HG02623 (cell line): ENCODE measurements at regions not wholly inside any gene's neighbourhood (a gene's known extent, or its start where the extent isn't known, plus 50 kb on each side); places are given as distances from the start of the nearest gene placed in this dataset.

Experiments used
- ATAC-seq: cut with Tn5 transposase; IDR thresholded peaks from one replicate; pipeline ENCODE4 v1.9.1; 2021; ENCODE audit warnings: moderate library complexity; ENCODE audit not compliant: unreplicated experiment

DNA sequence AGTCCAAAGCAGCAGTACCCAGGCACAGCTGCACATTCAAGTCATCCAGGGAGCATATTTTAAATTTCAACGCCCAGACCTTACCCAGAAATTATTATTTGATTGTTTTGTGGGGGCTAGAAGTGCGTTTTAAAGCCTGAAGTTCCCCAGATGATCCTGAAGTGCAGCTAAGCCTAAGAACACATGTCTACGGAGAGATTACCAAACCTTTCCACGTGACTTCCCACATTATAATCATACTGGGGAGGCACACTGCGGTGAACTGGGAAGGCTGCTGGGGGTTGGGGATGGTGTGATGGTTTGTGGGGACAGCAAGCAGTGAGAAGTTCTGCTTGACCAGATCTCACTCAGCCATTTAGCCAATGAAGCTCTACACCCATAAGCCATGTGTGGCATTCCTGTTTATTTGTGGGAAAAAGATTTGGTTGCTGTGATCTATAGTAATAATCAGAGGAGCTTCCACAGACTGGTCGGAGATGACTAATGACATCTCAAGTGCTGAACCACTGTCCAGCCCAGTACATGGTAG is 93.4 kb upstream of the CDH6 start:
- no peak for ATAC-seq

DNA sequence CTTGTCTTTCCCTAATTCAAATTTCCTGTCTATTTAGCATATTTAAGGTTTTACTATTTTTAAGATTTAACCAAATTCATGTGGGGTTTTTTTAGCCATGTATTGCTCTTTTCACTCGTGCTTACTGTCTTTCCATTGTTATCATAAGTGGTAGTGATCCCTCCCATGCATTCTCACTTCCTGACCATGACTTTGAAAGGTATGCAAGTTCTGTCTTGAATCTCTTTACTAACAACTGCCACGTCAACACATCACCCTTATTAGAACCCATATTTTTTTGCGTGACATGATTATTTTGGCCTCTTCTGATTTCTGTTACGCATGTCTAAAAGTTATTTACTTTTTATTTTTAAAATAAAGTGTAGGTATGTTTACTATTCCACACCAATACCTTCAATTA is 94.7 kb upstream of the CDH6 start:
- no peak for ATAC-seq

DNA sequence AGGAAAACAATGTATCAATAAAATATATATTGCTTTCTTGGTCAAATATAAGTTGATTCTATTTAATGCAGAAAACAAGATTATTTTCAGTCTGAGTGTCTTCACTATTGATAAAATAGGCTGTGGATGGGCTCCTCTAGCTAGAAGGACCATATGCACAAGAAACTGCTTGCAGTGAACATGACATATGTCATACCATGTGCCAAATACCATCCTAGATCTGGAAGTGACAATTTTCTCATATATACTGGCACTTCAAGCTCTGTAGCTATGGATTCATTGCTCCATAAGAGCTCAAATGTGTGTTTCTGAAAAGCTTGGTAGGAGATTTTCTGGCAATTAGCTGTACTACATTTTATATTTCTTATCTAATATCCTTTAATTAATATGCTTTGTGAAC is 95.6 kb upstream of the CDH6 start:
- ATAC-seq = no peak

DNA sequence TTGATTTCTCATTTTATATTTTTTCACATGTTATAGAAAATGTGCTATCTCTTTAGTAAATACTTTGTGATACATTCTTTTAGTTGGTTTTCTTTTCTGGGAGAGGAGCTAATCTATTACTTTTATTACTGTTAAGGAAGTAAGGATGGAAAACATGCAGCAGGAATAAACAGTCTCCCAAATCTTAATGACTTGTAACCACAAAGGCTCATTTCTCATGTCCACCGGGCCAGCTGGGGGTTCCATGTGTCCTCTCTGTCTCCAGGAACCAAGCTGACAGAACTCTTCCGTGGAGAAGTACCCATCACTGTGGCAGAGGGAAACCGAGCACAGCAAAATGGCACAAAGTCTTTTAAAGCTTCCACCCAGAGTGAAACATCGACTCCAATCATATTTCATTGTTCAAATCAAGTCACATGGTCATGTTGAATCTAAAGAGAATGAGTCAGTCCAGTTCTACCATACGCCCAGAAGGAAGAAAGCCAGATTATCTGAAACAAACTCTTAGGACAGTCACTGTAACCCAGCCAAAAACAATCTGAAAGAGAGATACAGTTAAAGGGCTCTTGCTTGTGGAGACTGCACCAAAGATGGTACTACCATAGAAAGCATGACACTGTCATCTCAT is 97.1 kb upstream of the CDH6 start:
- no peak for ATAC-seq

DNA sequence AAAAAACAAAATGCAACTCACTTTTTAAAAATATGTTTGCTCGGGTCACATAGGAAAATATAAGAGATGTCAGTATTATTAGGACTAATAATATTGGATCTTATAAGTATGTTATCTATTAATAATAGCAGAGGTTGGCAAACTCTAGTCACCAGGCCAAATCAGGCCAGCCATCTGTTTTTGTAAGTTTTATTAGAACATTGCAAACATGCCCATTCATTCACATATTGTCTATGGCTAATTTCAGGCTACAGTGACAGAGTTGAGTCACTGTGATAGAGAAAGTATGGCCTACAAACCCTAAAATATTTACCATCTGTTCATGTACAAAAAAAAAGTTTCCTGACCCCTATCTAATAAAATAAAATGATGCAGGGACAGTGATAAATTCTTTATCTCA is 97.7 kb upstream of the CDH6 start:
- no peak for ATAC-seq

DNA sequence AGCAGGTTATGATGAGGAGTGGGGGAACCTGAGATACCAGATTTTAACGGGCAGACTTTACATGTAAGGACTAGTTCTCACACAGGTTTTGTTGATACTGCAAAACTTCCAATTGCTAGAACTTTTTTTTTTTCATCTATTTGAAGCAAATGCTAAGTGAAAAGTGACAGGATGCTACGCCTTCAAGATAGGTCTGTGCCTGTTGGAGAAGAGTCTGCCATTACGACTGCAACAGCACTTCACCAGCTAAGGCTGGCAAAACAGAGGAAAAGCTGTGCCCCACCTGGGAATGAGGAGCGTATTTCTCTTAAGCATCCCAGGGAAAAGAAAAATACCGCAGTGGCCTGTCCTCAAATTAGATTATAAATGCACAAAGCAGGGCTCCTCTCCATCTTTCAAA is 102.0 kb upstream of the CDH6 start:
- ATAC-seq = no peak

DNA sequence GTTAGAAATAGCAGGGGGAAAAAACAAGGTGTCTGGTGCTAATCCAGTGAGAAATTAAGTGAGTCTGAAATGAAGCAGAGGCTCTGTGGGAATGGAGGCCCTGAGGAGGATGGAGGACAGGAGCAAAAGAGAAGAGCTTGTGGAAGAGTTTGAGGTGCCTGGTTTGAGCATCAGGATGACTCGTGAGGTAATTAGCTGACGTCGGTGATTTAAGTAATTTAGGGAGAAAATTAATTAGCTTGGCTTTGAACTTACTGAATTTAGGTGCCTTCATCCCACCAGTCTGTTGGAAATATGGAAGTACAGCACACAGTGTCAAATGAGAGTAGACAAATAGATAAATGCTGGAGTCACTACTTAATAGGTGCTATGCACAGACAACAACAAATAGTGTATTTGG is 103.0 kb upstream of the CDH6 start:
- ATAC-seq = no peak

DNA sequence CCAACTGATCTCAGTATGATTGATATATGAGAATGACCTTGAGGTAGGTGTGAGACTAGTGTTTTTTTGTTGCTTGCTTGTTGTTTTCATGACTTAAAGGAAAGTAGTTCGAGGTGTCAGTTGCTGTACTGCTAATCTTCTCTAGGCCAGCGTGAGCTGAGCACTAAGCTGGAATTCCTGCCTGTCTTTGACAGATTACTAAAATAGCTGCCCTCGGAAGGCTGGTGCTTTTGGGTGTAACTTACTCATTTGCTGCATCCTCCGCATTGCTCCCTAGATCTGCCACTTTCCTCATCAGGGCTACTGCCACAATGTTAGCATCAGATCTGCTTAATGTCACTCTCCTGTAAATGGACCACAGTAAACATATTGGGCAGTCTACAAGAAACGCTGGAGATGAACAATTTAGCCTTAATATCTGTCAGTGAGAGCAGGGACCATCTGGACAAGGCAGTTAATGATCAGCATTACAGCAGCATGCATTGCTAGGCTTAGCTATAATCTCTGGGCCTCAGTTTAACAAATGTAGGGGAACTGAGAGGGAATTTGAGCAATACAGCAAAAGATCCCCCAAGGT is 106.6 kb upstream of the CDH6 start:
- ATAC-seq = no peak

DNA sequence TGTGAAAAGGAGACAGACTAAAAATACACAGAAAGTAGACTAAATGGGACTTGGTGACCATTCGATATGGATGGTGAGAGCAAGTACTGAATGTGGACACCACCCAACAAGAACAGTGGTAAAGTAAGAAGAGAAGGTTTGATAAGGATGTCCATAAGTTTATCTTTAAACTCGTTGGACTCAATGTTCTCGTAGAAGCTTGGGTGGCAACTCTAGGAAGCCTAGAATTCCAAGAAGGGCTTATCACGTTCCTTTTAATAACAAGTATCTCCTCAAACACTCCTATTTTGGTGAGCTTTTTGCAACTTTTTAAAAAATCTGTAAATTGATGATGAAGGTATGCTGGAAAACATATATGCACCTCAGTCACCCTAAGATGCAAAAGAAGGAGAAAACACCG is 108.6 kb upstream of the CDH6 start:
- ATAC-seq = no peak

DNA sequence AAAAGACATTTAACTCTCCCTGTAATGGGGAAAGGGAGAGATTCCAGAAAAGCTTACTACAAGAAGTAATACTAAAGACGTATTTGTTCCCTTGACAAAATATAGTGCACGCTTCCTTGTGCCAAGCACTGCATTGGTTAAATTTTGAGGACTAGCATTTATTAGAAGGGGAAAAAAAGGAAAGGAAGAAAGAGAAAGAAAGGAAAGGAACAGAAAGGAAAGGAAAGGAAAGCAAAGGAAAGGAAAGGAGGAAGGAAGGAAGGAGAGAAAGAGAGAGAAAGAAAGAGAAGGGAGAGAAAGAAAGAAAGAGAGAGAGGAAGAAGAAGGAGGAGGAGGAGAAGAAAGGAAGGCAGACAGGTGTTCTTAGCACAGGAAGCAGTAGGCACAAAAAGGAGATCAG is 110.1 kb upstream of the CDH6 start:
- no peak for ATAC-seq

DNA sequence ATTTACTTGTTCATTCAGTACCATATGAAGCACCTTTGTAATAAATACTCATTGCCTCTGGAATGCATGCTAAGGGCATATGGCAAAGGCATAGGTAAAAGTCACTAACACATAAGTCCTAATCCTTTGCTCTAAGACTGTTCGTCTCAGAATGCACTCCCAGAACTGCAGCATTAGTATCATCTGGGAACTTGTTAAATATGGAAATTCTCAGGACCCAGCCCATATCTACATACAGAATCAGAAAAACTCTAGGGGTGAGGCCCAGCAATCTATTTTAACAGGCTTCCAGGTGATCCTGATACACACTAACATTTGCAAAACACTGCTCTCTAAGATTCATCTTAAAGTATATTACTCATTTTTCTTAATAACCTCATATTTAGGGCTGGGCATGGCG is 113.8 kb upstream of the CDH6 start:
- ATAC-seq = no peak

DNA sequence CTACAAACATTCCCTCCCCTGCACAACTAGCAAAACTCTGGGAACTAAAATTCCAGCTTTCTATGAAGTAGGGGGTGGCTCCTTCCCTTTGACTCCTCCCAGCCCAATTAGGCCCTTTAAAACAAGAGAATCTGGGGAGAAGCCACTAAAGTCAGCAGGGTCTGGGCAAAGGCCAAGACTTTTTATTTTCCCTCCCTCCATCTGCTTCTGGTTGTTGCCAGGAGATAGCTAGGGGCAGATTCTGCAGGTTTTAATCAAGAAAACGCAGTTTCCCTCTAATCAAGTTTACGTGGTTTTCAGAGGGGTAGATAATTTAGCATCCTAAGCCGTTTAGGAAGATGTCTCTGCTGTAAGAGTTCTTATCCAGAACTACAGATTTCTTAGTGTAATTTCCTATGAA is 114.5 kb upstream of the CDH6 start:
- no peak for ATAC-seq

DNA sequence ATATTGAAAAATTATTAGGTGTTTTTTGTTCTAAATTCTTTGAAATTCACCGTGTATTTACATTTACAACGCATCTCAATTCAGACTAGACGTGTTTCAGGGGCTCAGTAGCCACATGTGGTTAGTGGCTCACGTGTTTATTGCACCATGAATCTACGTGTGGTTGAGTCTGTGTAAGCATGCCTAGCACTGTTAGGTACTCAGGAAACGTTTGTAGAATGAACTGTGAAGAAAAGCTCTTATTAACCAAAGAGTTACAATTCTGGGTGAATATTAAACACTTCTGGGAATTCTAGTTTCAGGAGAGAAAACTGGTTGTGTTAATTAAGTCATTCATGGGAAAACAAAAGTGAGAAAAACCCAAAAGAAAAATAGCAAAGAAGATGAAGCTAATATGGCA is 117.5 kb upstream of the CDH6 start:
- no peak for ATAC-seq

DNA sequence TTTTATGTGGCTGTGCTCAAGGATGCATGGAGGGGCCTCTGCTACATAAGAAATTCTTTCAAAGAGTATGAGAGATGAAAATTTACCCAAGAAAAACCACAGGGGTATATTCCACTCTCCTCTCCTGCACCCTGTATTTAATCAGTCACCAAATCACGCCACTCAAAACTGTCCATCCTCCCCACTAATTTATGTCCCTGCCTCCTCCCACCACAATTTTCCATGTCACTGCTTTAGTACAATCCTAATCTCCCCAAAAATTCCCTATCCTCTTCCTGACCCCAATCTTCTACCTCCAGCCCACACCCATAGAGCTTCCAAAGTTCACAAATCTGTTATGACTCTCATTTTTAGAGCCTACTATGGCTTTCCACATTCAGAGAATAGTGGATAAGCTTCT is 125.2 kb upstream of the CDH6 start:
- ATAC-seq = no peak

DNA sequence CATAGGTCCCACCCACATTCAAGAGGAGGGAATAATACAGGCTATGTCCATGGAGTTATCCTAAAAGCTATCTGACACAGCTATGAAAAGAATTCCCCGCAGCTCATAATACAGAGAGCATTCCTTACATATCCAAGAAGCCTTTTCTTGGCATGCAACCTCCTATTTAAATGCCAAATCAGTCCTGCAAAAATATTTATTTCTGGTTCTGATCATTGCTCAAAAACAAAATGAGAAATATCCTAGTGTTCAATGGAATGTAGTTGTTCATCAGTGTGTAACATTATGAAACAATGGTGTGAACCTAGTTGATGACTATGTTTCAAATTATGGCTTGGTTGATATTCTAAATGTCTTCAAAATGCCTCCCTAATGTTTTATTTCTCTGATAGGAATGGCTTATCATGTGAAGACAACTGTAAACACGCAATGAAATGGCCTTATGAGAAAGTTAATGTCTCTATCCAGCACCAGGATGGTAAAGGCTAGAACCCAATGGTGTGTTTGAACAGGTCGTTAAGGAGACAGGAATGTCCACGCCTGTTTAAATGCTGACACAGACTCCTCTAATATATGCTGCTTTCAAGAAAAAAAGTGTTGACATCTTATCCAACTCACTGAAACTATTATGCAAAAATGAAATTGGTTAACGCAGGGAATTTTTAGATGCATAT is 126.7 kb upstream of the CDH6 start:
- no peak for ATAC-seq

DNA sequence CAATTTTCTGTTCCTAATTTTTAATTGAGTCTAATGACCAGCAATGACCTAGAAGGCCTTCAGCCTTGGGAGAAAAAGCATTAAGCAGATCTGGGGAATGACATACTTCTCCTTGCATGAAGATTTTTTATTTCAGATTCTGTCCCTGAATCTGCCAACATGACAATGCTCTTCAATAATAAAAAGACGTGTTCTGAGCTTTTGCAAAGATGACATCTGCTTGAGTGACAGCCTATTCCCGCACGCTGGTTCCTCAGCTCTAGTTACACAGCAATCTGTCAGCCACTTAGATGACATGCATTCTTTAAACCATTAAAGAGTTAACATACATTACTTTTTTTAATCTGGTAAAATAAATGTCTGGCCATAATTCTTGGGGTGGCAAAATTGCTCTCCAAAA is 129.3 kb upstream of the CDH6 start:
- ATAC-seq = no peak

DNA sequence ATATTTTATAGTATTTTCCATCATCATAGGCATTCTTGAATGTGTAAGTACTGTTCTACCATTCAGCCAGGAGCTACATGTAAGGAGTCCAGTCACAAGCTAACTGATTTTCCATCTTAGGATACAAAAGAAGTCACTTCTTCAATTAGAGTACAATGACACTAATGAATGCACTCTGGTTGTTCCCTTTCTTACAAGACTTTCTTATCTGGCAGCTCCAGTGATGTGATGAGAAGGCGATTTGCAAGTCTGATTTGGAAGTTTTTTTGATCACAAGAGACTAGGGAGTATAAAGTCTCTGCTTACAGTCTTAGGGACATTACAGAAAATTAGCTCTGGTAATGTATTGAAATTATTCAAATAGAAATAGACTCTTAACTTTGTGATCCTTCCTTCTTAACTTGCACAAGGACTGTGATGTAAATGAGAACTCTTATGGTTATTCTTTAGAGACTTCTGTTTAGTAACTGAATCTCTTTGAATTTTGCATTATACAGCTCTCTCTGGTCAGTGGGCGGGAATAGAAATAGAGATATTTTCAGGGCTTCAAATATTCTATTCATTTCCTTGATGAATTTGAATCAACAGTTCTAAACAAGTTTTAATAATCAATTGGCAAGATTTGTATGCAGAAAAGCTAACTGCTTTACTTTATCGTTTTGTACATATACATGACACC is 130.4 kb upstream of the CDH6 start:
- no peak for ATAC-seq

DNA sequence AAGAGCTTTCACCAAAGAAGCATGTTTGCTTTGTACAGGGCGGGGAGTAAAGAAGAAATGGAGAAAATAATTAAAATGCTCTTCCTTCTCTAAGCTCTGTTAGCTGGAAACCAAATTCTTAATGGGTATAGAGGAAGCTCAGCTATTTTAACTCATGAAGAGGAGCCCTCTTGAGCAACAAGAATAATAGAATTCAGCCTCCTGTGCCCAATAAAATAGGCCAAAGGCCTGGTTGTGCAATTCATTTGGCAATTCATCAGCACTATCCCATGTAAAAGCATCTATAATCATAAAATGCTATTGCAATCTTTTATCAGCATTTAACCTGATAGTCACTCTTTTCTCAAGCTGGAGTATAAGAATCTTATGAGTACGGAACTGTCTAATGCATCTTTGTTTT is 133.6 kb upstream of the CDH6 start:
- no peak for ATAC-seq

DNA sequence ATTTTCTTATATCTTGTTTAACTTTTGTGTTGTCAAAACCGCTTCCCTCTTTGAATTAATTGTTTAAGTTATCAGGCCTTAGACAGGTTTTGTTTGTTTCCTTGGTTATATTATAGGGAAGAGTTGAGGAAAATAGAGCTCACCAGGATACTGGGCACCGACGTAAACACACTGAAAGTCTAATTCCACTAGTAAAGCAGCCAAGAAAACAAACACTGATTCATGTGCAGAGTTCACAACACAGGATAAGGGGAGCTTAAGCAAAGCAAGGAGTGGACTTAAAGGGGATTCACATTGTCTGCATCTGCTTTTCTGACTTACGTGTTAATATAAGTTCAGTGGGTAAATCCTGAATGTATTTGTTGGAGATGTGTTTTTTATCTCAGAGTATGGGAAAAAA is 139.0 kb upstream of the CDH6 start:
- ATAC-seq = no peak

DNA sequence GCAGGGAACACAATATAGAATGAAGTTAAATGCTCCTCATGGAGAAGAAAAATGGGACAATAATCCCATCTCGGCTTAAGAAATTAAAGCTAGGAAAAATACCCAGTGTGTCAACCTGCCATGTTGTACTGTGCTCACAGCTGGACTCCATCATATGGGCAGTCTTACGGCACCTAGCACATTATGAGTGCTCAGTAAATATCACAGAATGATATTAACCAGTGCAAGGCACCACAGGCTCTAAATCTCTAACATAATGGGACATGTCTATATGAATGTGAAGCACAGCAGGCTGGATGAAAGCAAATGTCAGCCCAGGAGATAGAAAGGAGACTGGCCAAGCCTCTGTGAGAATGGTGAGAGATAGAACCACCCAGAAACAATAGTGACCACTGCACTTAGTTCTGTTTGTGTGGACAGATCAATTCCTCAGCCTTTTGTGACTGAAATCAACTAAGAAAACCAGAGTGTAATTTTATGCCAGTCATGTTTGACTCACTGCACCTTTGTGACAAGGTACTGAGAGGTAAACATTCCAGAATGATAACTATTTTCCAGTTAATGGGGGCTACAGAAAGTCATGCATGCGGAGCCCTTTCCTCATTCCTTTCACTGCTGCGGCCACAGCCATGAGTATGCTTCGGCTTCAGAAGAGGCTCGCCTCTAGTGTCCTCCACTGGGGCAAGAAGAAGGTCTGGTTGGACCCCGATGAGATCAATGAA is 140.4 kb upstream of the CDH6 start:
- no peak for ATAC-seq

DNA sequence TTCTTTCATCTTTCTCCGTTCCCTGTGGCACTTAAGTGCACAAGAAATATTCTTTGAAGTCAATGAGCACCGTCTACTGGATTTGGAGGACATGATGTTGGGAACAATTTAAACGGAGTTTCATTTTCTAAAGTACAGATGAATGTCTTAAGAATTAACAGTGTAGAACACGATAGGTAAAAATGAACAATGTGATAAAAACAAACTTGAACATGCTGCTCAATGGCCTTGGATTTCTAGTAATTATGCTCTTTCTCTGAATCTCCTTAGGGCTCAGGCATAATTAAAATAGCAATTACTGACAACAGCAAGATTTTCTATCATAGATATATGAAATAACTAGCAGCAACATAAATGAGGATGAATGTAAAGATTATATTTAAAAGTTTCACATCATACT is 142.2 kb upstream of the CDH6 start:
- ATAC-seq = no peak
